ENCODE measurements at regions not wholly inside any gene's neighbourhood (a gene's known extent, or its start where the extent isn't known, plus 50 kb on each side); places are given as distances from the start of the nearest gene placed in this dataset.

DNA sequence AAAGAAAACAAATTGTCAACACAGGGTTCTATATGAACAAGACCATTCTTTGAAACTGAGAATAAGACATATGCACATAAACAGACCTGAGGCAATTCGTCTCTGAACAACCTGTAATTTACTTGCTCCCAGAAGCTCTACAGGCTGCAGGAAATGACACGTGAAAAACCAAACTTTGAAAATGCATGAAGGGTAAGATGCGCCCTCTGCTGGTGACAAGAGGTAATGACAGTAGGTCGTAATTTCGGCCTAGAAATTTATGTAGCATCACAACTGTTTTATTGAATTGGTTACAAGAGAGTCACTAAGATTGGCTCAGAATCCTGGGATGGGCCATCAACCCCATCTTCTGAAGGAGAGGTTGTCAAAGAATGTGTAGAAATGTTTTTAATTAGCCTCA, 276.5 kb downstream of the PPP4R3C start:
- TF ChIP-seq, protein P1, sequence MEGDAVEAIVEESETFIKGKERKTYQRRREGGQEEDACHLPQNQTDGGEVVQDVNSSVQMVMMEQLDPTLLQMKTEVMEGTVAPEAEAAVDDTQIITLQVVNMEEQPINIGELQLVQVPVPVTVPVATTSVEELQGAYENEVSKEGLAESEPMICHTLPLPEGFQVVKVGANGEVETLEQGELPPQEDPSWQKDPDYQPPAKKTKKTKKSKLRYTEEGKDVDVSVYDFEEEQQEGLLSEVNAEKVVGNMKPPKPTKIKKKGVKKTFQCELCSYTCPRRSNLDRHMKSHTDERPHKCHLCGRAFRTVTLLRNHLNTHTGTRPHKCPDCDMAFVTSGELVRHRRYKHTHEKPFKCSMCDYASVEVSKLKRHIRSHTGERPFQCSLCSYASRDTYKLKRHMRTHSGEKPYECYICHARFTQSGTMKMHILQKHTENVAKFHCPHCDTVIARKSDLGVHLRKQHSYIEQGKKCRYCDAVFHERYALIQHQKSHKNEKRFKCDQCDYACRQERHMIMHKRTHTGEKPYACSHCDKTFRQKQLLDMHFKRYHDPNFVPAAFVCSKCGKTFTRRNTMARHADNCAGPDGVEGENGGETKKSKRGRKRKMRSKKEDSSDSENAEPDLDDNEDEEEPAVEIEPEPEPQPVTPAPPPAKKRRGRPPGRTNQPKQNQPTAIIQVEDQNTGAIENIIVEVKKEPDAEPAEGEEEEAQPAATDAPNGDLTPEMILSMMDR (conservative IDR thresholded peaks at IDR 0.05; ENCODE audit: low read depth in 2 of 2) = peak; percentile 68 to 70
- TF ChIP-seq EZH2 (IDR thresholded peaks at IDR 0.05; ENCODE audit: low read depth, unreplicated experiment) (no peak), POLR2AphosphoS5 (IDR thresholded peaks at IDR 0.05; ENCODE audit: low read depth) (no peak)

All from GM23338 (cell line).